Erythroblast (primary cell): ENCODE measurements at regions not wholly inside any gene's neighbourhood (a gene's known extent, or its start where the extent isn't known, plus 50 kb on each side); places are given as distances from the start of the nearest gene placed in this dataset.

Source experiments
- GATA1 ChIP-seq: IDR thresholded peaks from 2 replicates; pipeline ENCODE4 v1.6.1; 2011; ENCODE audit warnings: low read depth, mild to moderate bottlenecking, control low read depth, low read length, moderate library complexity
- POLR2A ChIP-seq: IDR thresholded peaks from 2 replicates; pipeline ENCODE4 v1.6.1; 2011; ENCODE audit warnings: mild to moderate bottlenecking, low read length

DNA sequence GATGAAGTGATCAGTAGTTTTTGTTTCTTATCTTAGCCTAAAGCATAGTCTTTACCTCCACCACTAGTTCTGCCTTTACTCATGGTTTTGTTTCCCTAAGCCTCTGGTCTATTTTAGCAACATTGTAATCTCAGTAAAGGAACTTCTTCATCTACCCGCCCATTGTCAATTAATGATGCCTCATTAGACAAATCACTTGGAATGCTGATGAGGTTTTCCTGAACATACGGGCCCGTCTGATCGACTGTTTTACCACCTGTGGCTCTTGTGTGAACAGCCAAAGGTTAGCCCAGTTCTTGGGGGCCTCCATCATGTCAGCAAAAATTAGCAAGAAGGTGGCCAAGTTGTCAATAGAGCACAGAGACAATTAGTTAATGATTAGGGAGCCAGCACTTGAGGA lies 470.1 kb upstream of the ARRDC4 start:
- TF ChIP-seq POLR2A (no peak), GATA1 (no peak)
